SU-DHL-6 (cell line): ENCODE measurements at regions not wholly inside any gene's neighbourhood (a gene's known extent, or its start where the extent isn't known, plus 50 kb on each side); places are given as distances from the start of the nearest gene placed in this dataset.

Experiments
- EZH2phosphoT487 ChIP-seq: fragments of 200-600 bp; sonication (generic), shearing (Covaris generic); conservative IDR thresholded peaks from 2 replicates; pipeline ENCODE4 v1.6.1; 2018; ENCODE audit warnings: mild to moderate bottlenecking, antibody characterized with exemption, low read length, moderate library complexity, mixed read lengths
- TF ChIP-seq, protein P1 (sequence below): fragments of 200-600 bp; sonication (generic); IDR thresholded peaks from one replicate; pipeline ENCODE4 v1.5.1; 2017; ENCODE audit warnings: antibody characterized with exemption, mild to moderate bottlenecking, low read length, moderate library complexity; ENCODE audit not compliant: insufficient read depth, poor library complexity, severe bottlenecking

GRCh38 chr4:128623508-128624215 lies 185.8 kb upstream of the JADE1 start:
- TF ChIP-seq, protein P1, sequence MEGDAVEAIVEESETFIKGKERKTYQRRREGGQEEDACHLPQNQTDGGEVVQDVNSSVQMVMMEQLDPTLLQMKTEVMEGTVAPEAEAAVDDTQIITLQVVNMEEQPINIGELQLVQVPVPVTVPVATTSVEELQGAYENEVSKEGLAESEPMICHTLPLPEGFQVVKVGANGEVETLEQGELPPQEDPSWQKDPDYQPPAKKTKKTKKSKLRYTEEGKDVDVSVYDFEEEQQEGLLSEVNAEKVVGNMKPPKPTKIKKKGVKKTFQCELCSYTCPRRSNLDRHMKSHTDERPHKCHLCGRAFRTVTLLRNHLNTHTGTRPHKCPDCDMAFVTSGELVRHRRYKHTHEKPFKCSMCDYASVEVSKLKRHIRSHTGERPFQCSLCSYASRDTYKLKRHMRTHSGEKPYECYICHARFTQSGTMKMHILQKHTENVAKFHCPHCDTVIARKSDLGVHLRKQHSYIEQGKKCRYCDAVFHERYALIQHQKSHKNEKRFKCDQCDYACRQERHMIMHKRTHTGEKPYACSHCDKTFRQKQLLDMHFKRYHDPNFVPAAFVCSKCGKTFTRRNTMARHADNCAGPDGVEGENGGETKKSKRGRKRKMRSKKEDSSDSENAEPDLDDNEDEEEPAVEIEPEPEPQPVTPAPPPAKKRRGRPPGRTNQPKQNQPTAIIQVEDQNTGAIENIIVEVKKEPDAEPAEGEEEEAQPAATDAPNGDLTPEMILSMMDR = no peak
- TF ChIP-seq EZH2phosphoT487 = no peak
